Ishikawa (cell line): ENCODE measurements at regions not wholly inside any gene's neighbourhood (a gene's known extent, or its start where the extent isn't known, plus 50 kb on each side); places are given as distances from the start of the nearest gene placed in this dataset.

Experiments
- CEBPB ChIP-seq: IDR thresholded peaks from 2 replicates; pipeline ENCODE4 v1.6.1; 2012
- CREB1 ChIP-seq: IDR thresholded peaks from 2 replicates; pipeline ENCODE4 v1.6.1; 2012; ENCODE audit warnings: low read depth
- EGR1 ChIP-seq: IDR thresholded peaks from 2 replicates; pipeline ENCODE4 v1.6.1; 2012
- EP300 ChIP-seq: IDR thresholded peaks from 2 replicates; pipeline ENCODE4 v1.6.1; 2012; ENCODE audit warnings: borderline replicate concordance
- FOXM1 ChIP-seq: IDR thresholded peaks from 2 replicates; pipeline ENCODE4 v1.6.1; 2012; ENCODE audit warnings: low read depth, borderline replicate concordance
- MAX ChIP-seq: IDR thresholded peaks from 2 replicates; pipeline ENCODE4 v1.6.1; 2012
- NFIC ChIP-seq: IDR thresholded peaks from 2 replicates; pipeline ENCODE4 v1.6.1; 2012
- RAD21 ChIP-seq: IDR thresholded peaks from 2 replicates; pipeline ENCODE4 v1.6.1; 2012; ENCODE audit warnings: low read depth
- REST ChIP-seq: IDR thresholded peaks from 2 replicates; pipeline ENCODE4 v1.6.1; 2012; ENCODE audit warnings: low read depth, mild to moderate bottlenecking
- TAF1 ChIP-seq: IDR thresholded peaks from 2 replicates; pipeline ENCODE4 v1.6.1; 2012; ENCODE audit warnings: low read depth, mild to moderate bottlenecking
- TCF12 ChIP-seq: IDR thresholded peaks from 2 replicates; pipeline ENCODE4 v1.6.1; 2012; ENCODE audit warnings: low read depth
- TEAD4 ChIP-seq: IDR thresholded peaks from 2 replicates; pipeline ENCODE4 v1.6.1; 2012
- USF1 ChIP-seq: IDR thresholded peaks from 2 replicates; pipeline ENCODE4 v1.6.1; 2012
- YY1 ChIP-seq: IDR thresholded peaks from 2 replicates; pipeline ENCODE4 v1.6.1; 2012; ENCODE audit warnings: low read depth
- ZBTB7A ChIP-seq: IDR thresholded peaks from 2 replicates; pipeline ENCODE4 v1.6.1; 2012; ENCODE audit warnings: low read depth

- TF ChIP-seq NFIC, result no peak
- TF ChIP-seq TAF1, result no peak
- TF ChIP-seq TCF12, result no peak
- TF ChIP-seq REST, result no peak
- TF ChIP-seq EP300, result no peak
These were observed 263.3 kb downstream of the MYCN start for GRCh38 chr2:16203691-16204090.

GRCh38 chr2:16203069-16203468, 262.7 kb downstream of the MYCN start:
- TF ChIP-seq EGR1 (no peak), YY1 (no peak), FOXM1 (no peak)

GRCh38 chr2:16202266-16203020, 262.1 kb downstream of the MYCN start:
- TF ChIP-seq REST (no peak), EP300 (no peak), USF1 (no peak), RAD21 (no peak), YY1 (no peak), ZBTB7A (no peak), EGR1 (no peak), CEBPB (no peak), TEAD4 (no peak), MAX (no peak), FOXM1 (no peak), CREB1 (no peak), TAF1 (no peak)

- TF ChIP-seq TEAD4 (no peak), EP300 (no peak), TCF12 (no peak), USF1 (no peak), ZBTB7A (no peak), RAD21 (no peak), NFIC (no peak)
These were observed 261.5 kb downstream of the MYCN start for GRCh38 chr2:16201848-16202247.

GRCh38 chr2:16200554-16201193, 260.3 kb downstream of the MYCN start:
- TF ChIP-seq EP300 (no peak), MAX (no peak), TEAD4 (no peak), TCF12 (no peak), FOXM1 (no peak), REST (no peak), YY1 (no peak), CEBPB (no peak), RAD21 (no peak), USF1 (no peak), TAF1 (no peak)
